Myocyte (in vitro differentiated cells): ENCODE measurements at regions not wholly inside any gene's neighbourhood (a gene's known extent, or its start where the extent isn't known, plus 50 kb on each side); places are given as distances from the start of the nearest gene placed in this dataset.
"Not testable (repeated sequence)": the region's sequence is repeated elsewhere in the genome, so short reads cannot be mapped to it uniquely, and the experiment has no call there.

ENCODE experiments used
- DNase-seq: peaks from one replicate; pipeline ENCODE4 v3.0.0-alpha.2; 2012; ENCODE audit warnings: low read depth

DNA sequence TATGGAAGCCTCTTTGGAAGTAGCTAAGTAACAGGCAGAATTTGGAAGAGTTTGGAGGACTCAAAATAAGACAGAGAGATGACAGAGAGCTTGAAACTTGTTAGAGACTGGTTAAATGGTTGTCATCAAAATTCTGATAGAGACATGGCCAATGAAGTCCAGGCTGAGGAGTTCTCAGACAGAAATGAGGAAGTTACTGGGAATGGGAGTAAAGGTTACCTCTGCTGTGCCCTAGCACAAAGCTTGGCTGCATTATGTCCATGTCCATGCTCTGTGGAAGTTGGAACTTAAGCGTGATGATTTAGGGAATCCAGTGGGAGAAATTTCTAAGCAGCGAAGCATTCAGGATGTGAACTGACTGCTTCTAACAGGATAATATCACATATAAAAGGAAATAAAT lies 146.2 kb upstream of the NDST4 start:
- no peak for DNase-seq

GRCh38 chr4:115249808-115250207 lies 136.4 kb upstream of the NDST4 start:
- DNase-seq: no peak

- DNase-seq: peak; percentile 48
These were observed 121.1 kb upstream of the NDST4 start for GRCh38 chr4:115234405-115235093.

DNA sequence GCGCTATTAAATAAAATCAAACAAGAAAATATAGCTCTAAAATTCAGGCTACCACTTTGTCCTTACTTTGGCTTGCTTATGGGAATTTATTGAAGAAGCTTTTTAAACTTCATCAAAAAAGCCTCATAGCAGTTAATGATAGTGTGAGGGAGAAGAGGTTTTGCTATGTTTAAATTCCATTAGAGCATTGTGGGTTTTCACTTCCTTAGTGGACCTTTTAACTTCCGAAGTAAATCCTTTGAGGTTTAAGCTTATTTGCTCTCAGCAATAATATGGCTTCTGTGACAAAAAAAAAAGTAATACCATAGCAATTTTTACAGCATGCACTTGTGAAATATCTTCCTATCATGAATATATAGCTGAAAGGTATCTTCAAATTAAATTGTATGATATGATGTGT lies 120.2 kb upstream of the NDST4 start:
- DNase-seq: no peak

- peak; percentile 6 for DNase-seq
These were observed 116.5 kb upstream of the NDST4 start for GRCh38 chr4:115229873-115230272.

DNA sequence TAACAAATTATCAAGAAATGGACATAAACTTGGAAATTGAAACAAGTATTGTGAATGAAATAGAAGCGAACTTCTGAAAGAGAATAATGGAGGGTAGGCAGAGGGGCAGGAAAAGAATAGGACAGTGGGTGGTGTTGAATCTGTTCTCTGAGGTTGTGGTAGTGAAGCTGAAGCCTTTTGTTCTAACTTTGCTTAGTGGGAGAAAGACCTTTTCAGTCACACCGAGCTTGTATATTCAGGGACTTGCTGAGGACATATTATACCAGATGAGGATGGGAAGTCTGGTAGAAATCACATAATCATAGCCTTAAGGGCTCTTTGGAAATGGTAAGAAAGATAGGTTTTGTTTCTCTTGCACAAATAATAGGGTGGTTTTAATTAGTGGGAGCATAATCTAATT lies 115.4 kb upstream of the NDST4 start:
- no peak for DNase-seq

DNA sequence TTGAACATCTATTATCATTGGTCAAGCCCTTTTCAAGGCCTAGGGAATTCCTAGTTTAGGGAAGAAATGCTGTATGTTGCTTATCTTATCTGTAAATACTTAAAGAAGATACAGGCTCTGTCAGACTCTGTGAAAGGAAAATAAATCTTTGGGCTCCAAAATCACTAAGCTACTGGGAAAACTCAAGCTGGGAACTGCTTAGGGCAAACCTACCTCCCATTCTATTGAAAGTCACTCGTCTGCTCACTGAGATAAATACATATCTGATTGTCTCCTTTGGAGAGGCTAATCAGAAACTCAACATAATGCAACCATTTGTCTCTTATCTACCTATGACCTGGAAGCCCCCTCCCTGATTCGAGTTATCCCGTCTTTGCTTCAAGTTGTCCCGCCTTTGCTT lies 108.6 kb upstream of the NDST4 start:
- no peak for DNase-seq

DNA sequence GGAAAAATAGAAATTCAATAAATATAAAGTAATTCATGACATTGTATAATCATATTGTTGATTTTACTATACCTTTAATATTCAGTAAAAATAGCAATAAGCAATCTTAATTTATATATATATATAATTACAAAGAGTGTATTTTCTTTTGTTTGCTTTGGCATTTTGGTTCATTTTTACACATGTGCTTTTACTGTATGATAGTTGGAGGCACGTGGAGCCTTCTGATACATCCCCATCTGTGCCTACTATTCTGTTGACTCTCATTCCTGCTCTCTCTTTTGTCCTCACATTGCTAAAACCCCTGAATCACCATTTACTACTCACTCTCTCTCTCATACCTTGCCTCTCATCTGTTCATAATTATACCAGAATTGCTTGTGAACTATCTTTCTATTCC lies 106.4 kb upstream of the NDST4 start:
- no peak for DNase-seq

DNA sequence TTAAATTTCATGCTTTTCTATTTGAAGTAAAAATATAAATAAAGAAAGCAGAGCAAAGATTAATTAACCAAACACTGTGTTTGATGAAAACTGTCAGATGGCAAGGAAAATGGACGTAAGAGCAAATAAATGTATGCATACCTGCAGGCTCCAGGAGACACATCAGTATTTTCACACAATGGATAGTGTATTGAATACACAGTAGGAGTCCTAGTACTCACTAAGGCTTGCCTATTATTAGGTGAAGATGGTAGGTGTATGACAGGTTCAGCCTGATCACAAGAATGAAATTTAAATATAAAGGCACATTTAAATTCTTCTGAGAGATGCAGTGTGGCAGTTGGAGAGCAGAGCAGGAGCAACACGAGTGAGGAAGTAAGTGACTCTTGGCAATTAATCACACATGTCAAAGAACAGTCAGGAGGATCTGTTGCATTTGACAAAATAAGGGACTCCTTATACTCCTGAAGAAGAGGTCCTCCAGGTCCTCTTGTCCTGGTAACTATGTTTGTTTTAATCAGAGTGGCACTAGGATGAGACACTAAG lies 106.0 kb upstream of the NDST4 start:
- DNase-seq: no peak

DNA sequence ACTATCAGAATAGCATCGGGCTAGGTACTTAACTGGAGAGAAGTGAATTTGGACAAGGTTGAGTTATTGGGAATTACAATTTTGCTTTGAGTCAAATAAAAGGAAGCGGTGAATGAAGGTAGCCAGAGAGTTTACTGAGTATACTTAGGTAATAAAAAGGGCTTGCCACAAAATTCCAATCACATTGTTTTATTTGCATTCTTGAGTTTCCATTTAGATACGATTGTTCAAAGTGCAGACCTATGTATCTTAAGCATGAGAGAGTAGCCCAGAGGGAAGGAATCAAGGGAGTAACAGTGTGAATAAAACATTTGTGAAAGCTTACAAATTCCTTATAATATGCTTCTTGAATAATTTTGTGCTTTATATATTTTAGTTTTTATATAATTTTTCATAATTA lies 102.5 kb upstream of the NDST4 start:
- DNase-seq: no peak

GRCh38 chr4:115213716-115214115 lies 100.3 kb upstream of the NDST4 start:
- DNase-seq: no peak

- no peak for DNase-seq
These were observed 87.6 kb upstream of the NDST4 start for GRCh38 chr4:115201042-115201330.

DNA sequence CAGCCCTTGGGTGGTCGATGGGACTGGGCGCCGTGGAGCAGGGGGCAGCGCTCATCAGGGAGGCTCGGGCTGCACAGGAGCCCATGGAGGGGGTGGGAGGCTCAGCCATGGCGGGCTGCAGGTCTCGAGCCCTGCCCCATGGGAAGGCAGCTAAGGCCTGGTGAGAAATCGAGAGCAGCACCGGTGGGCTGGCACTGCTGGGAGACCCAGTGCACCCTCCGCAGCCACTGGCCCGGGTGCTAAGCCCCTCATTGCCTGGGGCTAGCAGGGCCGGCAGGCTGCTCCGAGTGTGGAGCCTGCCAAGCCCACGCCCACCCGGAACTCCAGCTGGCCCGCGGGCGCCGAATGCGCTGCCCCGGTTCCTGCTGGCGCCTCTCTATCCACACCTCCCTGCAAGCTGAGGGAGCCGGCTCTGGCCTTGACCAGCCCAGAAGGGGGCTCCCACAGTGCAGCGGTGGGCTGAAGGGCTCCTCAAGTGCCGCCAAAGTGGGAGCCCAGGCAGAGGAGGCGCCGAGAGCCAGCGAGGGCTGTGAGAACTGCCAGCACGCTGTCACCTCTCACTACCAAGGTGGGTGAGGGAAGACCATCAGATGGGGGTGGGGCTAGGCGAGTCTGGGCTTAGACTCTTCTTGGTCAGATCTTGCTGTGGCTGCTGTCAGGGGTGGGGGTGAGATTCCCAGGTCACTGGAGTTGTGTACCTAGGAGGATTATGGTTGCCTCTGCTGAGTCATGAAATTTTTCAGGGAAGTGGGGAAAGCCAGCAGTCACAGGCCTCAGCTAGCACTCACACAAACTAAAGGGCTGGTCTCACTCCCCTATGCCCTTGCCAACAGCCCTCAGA lies 87.0 kb upstream of the NDST4 start:
- DNase-seq: not testable (repeated sequence)

DNA sequence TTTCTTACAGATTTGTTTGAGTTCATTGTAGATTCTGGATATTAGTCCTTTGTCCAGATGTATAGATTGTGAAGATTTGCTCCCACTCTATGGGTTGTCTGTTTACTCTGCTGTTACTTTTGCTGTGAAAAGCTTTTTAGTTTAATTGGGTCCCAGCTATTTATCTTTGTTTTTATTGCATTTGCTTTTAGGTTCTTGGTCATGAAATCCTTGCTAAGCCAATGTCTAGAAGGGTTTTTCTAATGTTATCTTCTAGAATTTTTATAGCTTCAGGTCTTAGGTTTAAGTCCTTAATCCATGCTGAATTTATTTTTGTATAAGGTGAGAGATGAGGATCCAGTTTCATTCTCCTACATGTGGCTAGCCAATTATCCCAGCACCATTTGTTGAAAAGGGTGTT lies 81.2 kb upstream of the NDST4 start:
- DNase-seq: not testable (repeated sequence)

- no peak for DNase-seq
These were observed 77.1 kb upstream of the NDST4 start for GRCh38 chr4:115190529-115190928.

- no peak for DNase-seq
These were observed 73.7 kb upstream of the NDST4 start for GRCh38 chr4:115187136-115187535.

- DNase-seq: not testable (repeated sequence)
These were observed 66.1 kb upstream of the NDST4 start for GRCh38 chr4:115179438-115180062.

GRCh38 chr4:115178687-115179086 lies 65.3 kb upstream of the NDST4 start:
- not testable (repeated sequence) for DNase-seq

GRCh38 chr4:115171220-115171619 lies 57.8 kb upstream of the NDST4 start:
- DNase-seq: no peak

DNA sequence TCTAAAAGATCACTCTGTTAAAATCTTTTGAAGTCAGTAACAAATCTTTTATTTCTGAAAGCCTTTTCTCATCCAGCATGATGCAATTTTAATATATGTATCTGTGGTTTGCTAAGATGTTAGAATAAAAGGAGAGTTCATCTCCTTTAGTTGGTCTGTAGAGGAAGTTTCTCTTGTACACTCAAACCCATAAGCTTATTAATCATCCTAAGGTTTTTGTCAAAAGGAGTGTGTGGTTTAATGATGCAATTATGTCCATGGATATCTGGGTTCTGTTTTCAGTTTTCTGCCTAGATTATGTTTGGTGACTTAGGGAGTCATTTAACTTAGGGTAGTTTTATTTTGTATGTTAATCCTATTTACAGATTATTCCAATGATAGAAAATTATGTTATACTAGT lies 52.1 kb upstream of the NDST4 start:
- no peak for DNase-seq
